GM21529 (cell line): ENCODE measurements at regions not wholly inside any gene's neighbourhood (a gene's known extent, or its start where the extent isn't known, plus 50 kb on each side); places are given as distances from the start of the nearest gene placed in this dataset.

Experiments used
- ATAC-seq: cut with Tn5 transposase; IDR thresholded peaks from one replicate; pipeline ENCODE4 v1.9.1; 2021; ENCODE audit not compliant: unreplicated experiment

GRCh38 chr2:147559070-147559725 is 285.6 kb upstream of the ACVR2A start:
- ATAC-seq: no peak

- ATAC-seq: no peak
Observed at GRCh38 chr2:147558620-147559019, 286.2 kb upstream of the ACVR2A start.

- no peak for ATAC-seq
Observed at GRCh38 chr2:147554521-147555107, 290.2 kb upstream of the ACVR2A start.

GRCh38 chr2:147553775-147554271 is 291.0 kb upstream of the ACVR2A start:
- no peak for ATAC-seq

- ATAC-seq: no peak
Observed at GRCh38 chr2:147550995-147551731, 293.7 kb upstream of the ACVR2A start.

- ATAC-seq: no peak
Observed at GRCh38 chr2:147549054-147549453, 295.8 kb upstream of the ACVR2A start.

- ATAC-seq: no peak
Observed at GRCh38 chr2:147548451-147548850, 296.4 kb upstream of the ACVR2A start.

GRCh38 chr2:147547440-147547839 is 297.4 kb upstream of the ACVR2A start:
- ATAC-seq: no peak

GRCh38 chr2:147546109-147546508 is 298.7 kb upstream of the ACVR2A start:
- no peak for ATAC-seq

- no peak for ATAC-seq
Observed at GRCh38 chr2:147543056-147543455, 301.8 kb upstream of the ACVR2A start.

GRCh38 chr2:147542351-147542750 is 302.5 kb upstream of the ACVR2A start:
- no peak for ATAC-seq

GRCh38 chr2:147541314-147541713 is 303.5 kb upstream of the ACVR2A start:
- no peak for ATAC-seq

GRCh38 chr2:147538821-147539220 is 306.0 kb upstream of the ACVR2A start:
- no peak for ATAC-seq

GRCh38 chr2:147538088-147538487 is 306.7 kb upstream of the ACVR2A start:
- no peak for ATAC-seq

GRCh38 chr2:147531269-147531668 is 313.6 kb upstream of the ACVR2A start:
- ATAC-seq: no peak

- ATAC-seq: no peak
Observed at GRCh38 chr2:147530033-147530432, 314.8 kb upstream of the ACVR2A start.

GRCh38 chr2:147525819-147526489 is 318.9 kb upstream of the ACVR2A start:
- ATAC-seq: no peak

- no peak for ATAC-seq
Observed at GRCh38 chr2:147524912-147525311, 319.9 kb upstream of the ACVR2A start.

GRCh38 chr2:147523415-147523814 is 321.4 kb upstream of the ACVR2A start:
- no peak for ATAC-seq

- ATAC-seq: no peak
Observed at GRCh38 chr2:147521936-147522335, 322.9 kb upstream of the ACVR2A start.

GRCh38 chr2:147520817-147521216 is 324.0 kb upstream of the ACVR2A start:
- no peak for ATAC-seq

- ATAC-seq: no peak
Observed at GRCh38 chr2:147519178-147519577, 325.7 kb upstream of the ACVR2A start.
